ENCODE measurements at regions not wholly inside any gene's neighbourhood (a gene's known extent, or its start where the extent isn't known, plus 50 kb on each side); places are given as distances from the start of the nearest gene placed in this dataset.

DNA sequence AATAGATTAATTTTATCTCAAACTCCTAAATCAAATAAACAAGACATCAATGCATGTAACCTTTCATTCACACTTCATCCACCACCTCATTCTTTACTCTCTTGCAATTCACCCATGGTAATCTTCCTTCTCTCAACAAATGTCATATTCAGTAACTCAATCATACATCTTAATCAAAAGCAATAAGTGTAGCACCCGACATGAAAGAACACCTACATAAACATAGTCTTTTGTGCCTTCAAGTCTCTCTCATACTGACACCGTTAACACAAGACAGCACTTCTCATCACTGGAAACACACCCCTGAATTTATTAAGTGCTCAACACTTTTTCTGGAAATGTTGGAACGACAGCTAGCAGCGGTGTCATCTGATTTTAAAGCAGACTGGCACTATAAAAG is 225.9 kb downstream of the TTLL7 start:
- H3K27ac ChIP-seq, result no peak overlapping the region
- H3K36me3 ChIP-seq, result no peaks in the 10 kb centered on the region
- no peak for DNase-seq
- no peaks in the 10 kb centered on the region for H3K9me3 ChIP-seq
- TF ChIP-seq, protein P1, sequence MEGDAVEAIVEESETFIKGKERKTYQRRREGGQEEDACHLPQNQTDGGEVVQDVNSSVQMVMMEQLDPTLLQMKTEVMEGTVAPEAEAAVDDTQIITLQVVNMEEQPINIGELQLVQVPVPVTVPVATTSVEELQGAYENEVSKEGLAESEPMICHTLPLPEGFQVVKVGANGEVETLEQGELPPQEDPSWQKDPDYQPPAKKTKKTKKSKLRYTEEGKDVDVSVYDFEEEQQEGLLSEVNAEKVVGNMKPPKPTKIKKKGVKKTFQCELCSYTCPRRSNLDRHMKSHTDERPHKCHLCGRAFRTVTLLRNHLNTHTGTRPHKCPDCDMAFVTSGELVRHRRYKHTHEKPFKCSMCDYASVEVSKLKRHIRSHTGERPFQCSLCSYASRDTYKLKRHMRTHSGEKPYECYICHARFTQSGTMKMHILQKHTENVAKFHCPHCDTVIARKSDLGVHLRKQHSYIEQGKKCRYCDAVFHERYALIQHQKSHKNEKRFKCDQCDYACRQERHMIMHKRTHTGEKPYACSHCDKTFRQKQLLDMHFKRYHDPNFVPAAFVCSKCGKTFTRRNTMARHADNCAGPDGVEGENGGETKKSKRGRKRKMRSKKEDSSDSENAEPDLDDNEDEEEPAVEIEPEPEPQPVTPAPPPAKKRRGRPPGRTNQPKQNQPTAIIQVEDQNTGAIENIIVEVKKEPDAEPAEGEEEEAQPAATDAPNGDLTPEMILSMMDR (IDR thresholded peaks at IDR 0.05), result no peak
- TF ChIP-seq POLR2A (IDR thresholded peaks at IDR 0.05), result no peak
- intact Hi-C loops (cut with DNase I; ENCODE audit: low total_unique reads), result no loop called here
- H3K4me3 ChIP-seq, result no peak overlapping the region
- no peaks in the 10 kb centered on the region for H3K27me3 ChIP-seq
- no peaks in the 10 kb centered on the region for H3K4me1 ChIP-seq

DNA sequence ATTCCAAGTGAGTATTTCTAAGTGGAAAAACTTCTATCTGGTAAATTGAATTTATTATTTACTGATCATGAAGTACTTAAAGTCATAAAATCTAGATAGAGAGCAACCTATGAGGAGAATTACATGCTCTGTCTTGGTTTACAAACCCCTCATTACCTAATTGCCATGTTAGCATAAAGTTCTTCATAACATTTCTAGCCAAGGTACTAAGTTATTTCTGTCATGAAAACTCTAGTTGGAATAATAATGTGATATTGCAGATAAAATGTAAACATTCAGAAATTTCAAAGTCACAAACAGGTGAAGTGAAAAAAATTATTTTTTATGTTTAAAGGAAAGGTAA is 228.6 kb downstream of the TTLL7 start:
- Histone ChIP-seq H3K4me3 (no peak overlapping the region), H3K27me3 (no peaks in the 10 kb centered on the region), H3K36me3 (no peaks in the 10 kb centered on the region), H3K4me1 (no peaks in the 10 kb centered on the region), H3K27ac (no peak overlapping the region), H3K9me3 (no peaks in the 10 kb centered on the region)
- no peak for DNase-seq
- intact Hi-C loops (cut with DNase I; ENCODE audit: low total_unique reads), result no loop called here
- no peak for TF ChIP-seq POLR2A (IDR thresholded peaks at IDR 0.05)
- TF ChIP-seq, protein P1 (IDR thresholded peaks at IDR 0.05), result no peak

DNA sequence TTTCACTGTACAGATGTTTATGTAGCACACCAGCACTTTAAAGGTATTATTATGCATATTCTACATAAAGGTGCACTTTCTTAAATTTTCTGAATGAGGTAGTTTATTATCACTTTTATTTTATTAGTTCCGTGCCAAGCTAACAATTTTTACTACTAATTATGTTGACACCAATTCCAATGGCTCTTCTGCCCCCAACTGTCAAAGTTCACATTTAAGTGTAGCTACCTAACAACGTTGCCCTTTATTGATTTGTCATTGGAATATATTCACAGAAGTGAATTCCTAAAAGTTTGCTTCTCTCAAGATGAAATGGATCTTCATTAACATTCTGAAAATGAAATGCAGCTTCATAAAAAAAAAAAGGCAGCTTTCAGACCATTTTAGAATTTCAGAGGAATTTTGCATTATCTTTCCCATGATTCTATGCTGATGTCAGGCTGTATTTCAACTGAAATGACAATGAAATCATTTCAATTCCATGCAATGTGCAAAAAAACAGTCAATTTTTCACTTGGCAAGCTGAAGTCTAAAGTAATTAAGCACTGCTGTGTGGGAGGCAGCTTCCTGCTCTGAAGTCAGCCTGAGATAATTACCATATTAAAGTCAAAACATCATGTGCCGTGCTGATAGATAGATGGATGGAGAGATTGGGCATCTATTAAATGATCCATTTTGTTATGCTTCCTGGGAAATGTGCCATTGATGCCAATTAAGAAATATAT is 229.2 kb downstream of the TTLL7 start:
- intact Hi-C loops (cut with DNase I; ENCODE audit: low total_unique reads), result no loop called here
- no peak for DNase-seq
- H3K36me3 ChIP-seq, result no peaks in the 10 kb centered on the region
- H3K27me3 ChIP-seq, result no peaks in the 10 kb centered on the region
- no peak overlapping the region for H3K27ac ChIP-seq
- no peaks in the 10 kb centered on the region for H3K4me1 ChIP-seq
- H3K9me3 ChIP-seq, result no peaks in the 10 kb centered on the region
- no peak overlapping the region for H3K4me3 ChIP-seq
- no peak for TF ChIP-seq POLR2A (IDR thresholded peaks at IDR 0.05)
- TF ChIP-seq, protein P1 (IDR thresholded peaks at IDR 0.05), result no peak

DNA sequence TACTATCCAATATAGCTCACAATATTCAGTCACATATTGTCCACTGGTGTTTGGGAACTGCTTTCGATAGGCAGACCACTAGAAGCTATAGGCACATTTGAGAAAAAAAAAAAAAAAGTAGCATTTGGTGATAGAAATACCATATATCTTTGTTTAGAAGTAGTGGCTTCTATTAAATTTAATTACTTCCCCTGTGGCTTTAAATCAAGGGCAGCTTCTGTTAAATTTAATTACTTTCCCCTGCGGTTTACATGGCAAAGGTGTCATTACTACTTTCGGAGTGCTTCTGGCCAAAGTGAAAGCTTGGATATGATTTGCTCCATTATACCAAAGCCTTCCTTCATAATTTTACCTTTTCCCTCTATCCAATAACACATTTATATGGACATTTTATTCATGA is 229.9 kb downstream of the TTLL7 start:
- H3K4me3 ChIP-seq, result no peak overlapping the region
- no peak for TF ChIP-seq POLR2A (IDR thresholded peaks at IDR 0.05)
- TF ChIP-seq, protein P1 (IDR thresholded peaks at IDR 0.05), result no peak
- no peak for DNase-seq
- no peaks in the 10 kb centered on the region for H3K27me3 ChIP-seq
- no peaks in the 10 kb centered on the region for H3K36me3 ChIP-seq
- no peaks in the 10 kb centered on the region for H3K9me3 ChIP-seq
- no peaks in the 10 kb centered on the region for H3K4me1 ChIP-seq
- intact Hi-C loops (cut with DNase I; ENCODE audit: low total_unique reads), result no loop called here
- H3K27ac ChIP-seq, result no peak overlapping the region

DNA sequence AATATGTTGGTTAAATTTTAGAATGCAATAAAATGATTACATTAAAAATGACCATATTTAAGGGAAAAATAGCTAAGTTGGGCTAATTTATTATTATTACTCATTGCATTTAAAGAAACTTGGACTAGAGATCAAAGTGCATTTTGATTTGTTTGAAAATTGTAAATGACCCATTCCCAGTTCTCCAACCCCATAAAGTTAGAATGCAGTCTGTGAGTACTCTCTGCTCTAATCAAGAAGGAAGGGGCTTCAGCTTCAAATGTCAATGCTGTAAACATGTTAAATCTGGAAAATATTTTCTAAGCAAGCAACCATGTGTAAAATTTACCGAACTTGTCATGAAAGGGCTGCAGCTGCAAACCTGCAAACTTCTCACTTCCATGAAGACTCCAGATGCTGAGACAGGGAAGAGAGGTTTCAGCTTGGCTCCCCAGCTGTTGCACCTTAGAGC is 232.7 kb downstream of the TTLL7 start:
- no peak overlapping the region for H3K4me3 ChIP-seq
- TF ChIP-seq, protein P1 (IDR thresholded peaks at IDR 0.05), result no peak
- no peak for TF ChIP-seq POLR2A (IDR thresholded peaks at IDR 0.05)
- H3K27ac ChIP-seq, result no peak overlapping the region
- no peaks in the 10 kb centered on the region for H3K36me3 ChIP-seq
- no peaks in the 10 kb centered on the region for H3K27me3 ChIP-seq
- intact Hi-C loops (cut with DNase I; ENCODE audit: low total_unique reads), result no loop called here
- no peaks in the 10 kb centered on the region for H3K9me3 ChIP-seq
- no peak for DNase-seq
- no peaks in the 10 kb centered on the region for H3K4me1 ChIP-seq

All from uterus (tissue), 3 donors.